GM12878 (cell line): ENCODE measurements at regions not wholly inside any gene's neighbourhood (a gene's known extent, or its start where the extent isn't known, plus 50 kb on each side); places are given as distances from the start of the nearest gene placed in this dataset.

Source experiments
- ATAC-seq: fragments of 200-7000 bp; cut with Tn5 transposase; 3 replicates; pipeline ENCODE4 v1.9.1; 2020; ENCODE audit warnings: mild to moderate bottlenecking, moderate library complexity
- BruUV-seq: library from RNA; stranded (reverse); fragments of 400-500 nt; replicated peaks from 2 replicates; lab custom pipeline; 2021; lab: Mats Ljungman, UMichigan
- CTCF ChIA-PET: fragments of 300-600 bp; sonication (Branson Sonifier 250); formaldehyde crosslinking; extraction: SDS; loops from one replicate; lab custom pipeline; 2021; ENCODE audit warnings: inconsistent platforms; lab: Yijun Ruan, JAX
- POLR2A ChIA-PET: fragments of 350-600 bp; formaldehyde crosslinking; extraction: SDS; loops from one replicate; lab custom pipeline; 2021; ENCODE audit warnings: inconsistent platforms; lab: Charles Lee
- RAD21 ChIA-PET: fragments of 300-600 bp; sonication (Branson Sonifier 250); formaldehyde crosslinking; loops from one replicate; lab custom pipeline; 2023; ENCODE audit warnings: antibody characterized with exemption; ENCODE audit not compliant: unreplicated experiment; lab: Charles Lee
- SMC1A ChIA-PET: fragments of 300-600 bp; sonication (Branson Sonifier 250); formaldehyde crosslinking; loops from one replicate; lab custom pipeline; 2023; ENCODE audit not compliant: unreplicated experiment, uncharacterized antibody; lab: Charles Lee
- DNase-seq: peaks from one replicate; pipeline ENCODE4 v3.0.0-alpha.2; 2011; ENCODE audit warnings: low read depth, low spot score
- FAIRE-seq: peaks from 3 replicates; lab custom pipeline; 2011; peaks lifted over from hg19 to GRCh38; lab: Jason Lieb, UNC
- H2AFZ ChIP-seq: 2 replicates; pipeline ENCODE4 v1.6.0; 2011; ENCODE audit warnings: low read depth, low read length, control low read depth; ENCODE audit not compliant: control insufficient read depth
- H3K27ac ChIP-seq: 2 replicates; pipeline ENCODE4 v1.5.1; 2011; ENCODE audit warnings: control low read depth; ENCODE audit not compliant: control insufficient read depth, insufficient read depth
- H3K27me3 ChIP-seq, 2 experiments: replicated peaks in 1 of 2; 2 replicates each; pipeline versions ENCODE4 v1.6.0 to v1.6.1; 2011; ENCODE audit warnings: low read length in 1 of 2; ENCODE audit not compliant: control insufficient read depth in 2 of 2, insufficient read depth in 2 of 2
- H3K36me3 ChIP-seq, 2 experiments: 2 replicates each; pipeline ENCODE4 v1.5.1; 2011; ENCODE audit warnings: low read length in 1 of 2; ENCODE audit not compliant: control insufficient read depth in 2 of 2, insufficient read depth in 2 of 2
- H3K4me1 ChIP-seq: 2 replicates; pipeline ENCODE4 v1.6.1; 2011; ENCODE audit warnings: mild to moderate bottlenecking, low read length, moderate library complexity, mixed read lengths; ENCODE audit not compliant: control insufficient read depth, insufficient read depth
- H3K4me2 ChIP-seq: 2 replicates; pipeline ENCODE4 v1.6.0; 2011; ENCODE audit warnings: control low read depth; ENCODE audit not compliant: control insufficient read depth, insufficient read depth
- H3K4me3 ChIP-seq: fragments of 200-600 bp; sonication (generic); 2 replicates; pipeline ENCODE4 v1.5.1; 2016
- H3K79me2 ChIP-seq: 2 replicates; pipeline ENCODE4 v1.6.0; 2011; ENCODE audit warnings: low read length; ENCODE audit not compliant: control insufficient read depth, insufficient read depth
- H3K9ac ChIP-seq: 2 replicates; pipeline ENCODE4 v1.8.0; 2011; ENCODE audit warnings: low read length, control low read depth, mixed read lengths; ENCODE audit not compliant: control insufficient read depth, insufficient read depth
- H3K9me3 ChIP-seq: replicated peaks from 3 replicates; pipeline ENCODE4 v1.5.1; 2011; ENCODE audit warnings: mild to moderate bottlenecking, low read length; ENCODE audit not compliant: control insufficient read depth, insufficient read depth
- H4K20me1 ChIP-seq: 2 replicates; pipeline ENCODE4 v1.6.0; 2011; ENCODE audit not compliant: control insufficient read depth, insufficient read depth
- E2F8 ChIP-seq: fragments of 450-650 bp; IDR thresholded peaks from 2 replicates; pipeline ENCODE4 v1.6.1; 2018; ENCODE audit warnings: mild to moderate bottlenecking, low read depth, moderate library complexity; ENCODE audit not compliant: partially characterized antibody
- EGR1 ChIP-seq, 2 experiments: IDR thresholded peaks; 1 replicate in 1 of 2; 2 replicates in 1 of 2; pipeline ENCODE4 v1.6.1; 2011 to 2012; ENCODE audit warnings: low read depth in 2 of 2, low read length in 2 of 2, borderline replicate concordance in 1 of 2, mild to moderate bottlenecking in 1 of 2, moderate library complexity in 1 of 2
- ETV6 ChIP-seq, 2 experiments: fragments of 450-650 bp in 1 of 2; IDR thresholded peaks in 1 of 2; conservative IDR thresholded peaks in 1 of 2; 2 replicates each; pipeline ENCODE4 v1.6.1; 2014; ENCODE audit warnings: antibody characterized with exemption in 1 of 2, borderline replicate concordance in 1 of 2, low read depth in 1 of 2, mild to moderate bottlenecking in 1 of 2, moderate library complexity in 1 of 2
- LARP7 ChIP-seq: fragments of 450-650 bp; IDR thresholded peaks from 2 replicates; pipeline ENCODE4 v1.6.1; 2017; ENCODE audit warnings: mild to moderate bottlenecking
- MTA2 ChIP-seq: fragments of 450-650 bp; IDR thresholded peaks from 2 replicates; pipeline ENCODE4 v1.6.1; 2016; ENCODE audit warnings: low read depth, mild to moderate bottlenecking, moderate library complexity
- POLR2AphosphoS5 ChIP-seq: IDR thresholded peaks from 2 replicates; pipeline ENCODE4 v1.6.1; 2011; ENCODE audit warnings: mild to moderate bottlenecking, low read length, inconsistent platforms
- RAD21 ChIP-seq: IDR thresholded peaks from 2 replicates; pipeline ENCODE4 v1.6.1; 2011; ENCODE audit warnings: mild to moderate bottlenecking, low read depth, low read length, moderate library complexity; ENCODE audit not compliant: insufficient read depth
- RFX5 ChIP-seq: IDR thresholded peaks from 2 replicates; pipeline ENCODE4 v1.6.1; 2011; ENCODE audit warnings: low read depth, low read length, improper control_type of control experiment
- SPI1 ChIP-seq: IDR thresholded peaks from 2 replicates; pipeline ENCODE4 v1.6.1; 2011; ENCODE audit warnings: low read depth, mild to moderate bottlenecking, low read length, moderate library complexity, borderline replicate concordance; ENCODE audit not compliant: insufficient read depth
- TCF12 ChIP-seq: IDR thresholded peaks from 2 replicates; pipeline ENCODE4 v1.6.1; 2011; ENCODE audit warnings: low read depth, mild to moderate bottlenecking, low read length
- TCF3 ChIP-seq: IDR thresholded peaks from 2 replicates; pipeline ENCODE4 v1.6.1; 2012; ENCODE audit warnings: low read depth, mild to moderate bottlenecking, low read length, borderline replicate concordance; ENCODE audit not compliant: insufficient read depth
- ZNF24 ChIP-seq: fragments of 450-650 bp; IDR thresholded peaks from 2 replicates; pipeline ENCODE4 v1.6.1; 2017; ENCODE audit warnings: antibody characterized with exemption, mild to moderate bottlenecking
- WGBS: methylation state at CpG from one replicate; pipeline ENCODE4 v1.1.6; 2016; ENCODE audit warnings: low lambda C conversion rate; ENCODE audit not compliant: insufficient replicate concordance, insufficient coverage; ENCODE audit errors: missing lambda C conversion rate; 5-methylcytosine and 5-hydroxymethylcytosine counted together
- in situ Hi-C: fragments of 300-500 bp; cut with MboI; formaldehyde crosslinking; loops from 9 replicates; pipeline ENCODE4 v1.14.3; 2018; ENCODE audit warnings: mixed read lengths
- intact Hi-C: fragments of 100-400 bp; cut with micrococcal nuclease; formaldehyde crosslinking; loops from one replicate; pipeline ENCODE4 v1.14.2; 2022; ENCODE audit not compliant: unreplicated experiment
- TF ChIP-seq, protein P1 (sequence below): fragments of 450-650 bp; IDR thresholded peaks from 2 replicates; pipeline ENCODE4 v1.6.1; 2017; ENCODE audit warnings: mild to moderate bottlenecking, low read depth, inconsistent platforms; ENCODE audit not compliant: poor library complexity, severe bottlenecking

DNA sequence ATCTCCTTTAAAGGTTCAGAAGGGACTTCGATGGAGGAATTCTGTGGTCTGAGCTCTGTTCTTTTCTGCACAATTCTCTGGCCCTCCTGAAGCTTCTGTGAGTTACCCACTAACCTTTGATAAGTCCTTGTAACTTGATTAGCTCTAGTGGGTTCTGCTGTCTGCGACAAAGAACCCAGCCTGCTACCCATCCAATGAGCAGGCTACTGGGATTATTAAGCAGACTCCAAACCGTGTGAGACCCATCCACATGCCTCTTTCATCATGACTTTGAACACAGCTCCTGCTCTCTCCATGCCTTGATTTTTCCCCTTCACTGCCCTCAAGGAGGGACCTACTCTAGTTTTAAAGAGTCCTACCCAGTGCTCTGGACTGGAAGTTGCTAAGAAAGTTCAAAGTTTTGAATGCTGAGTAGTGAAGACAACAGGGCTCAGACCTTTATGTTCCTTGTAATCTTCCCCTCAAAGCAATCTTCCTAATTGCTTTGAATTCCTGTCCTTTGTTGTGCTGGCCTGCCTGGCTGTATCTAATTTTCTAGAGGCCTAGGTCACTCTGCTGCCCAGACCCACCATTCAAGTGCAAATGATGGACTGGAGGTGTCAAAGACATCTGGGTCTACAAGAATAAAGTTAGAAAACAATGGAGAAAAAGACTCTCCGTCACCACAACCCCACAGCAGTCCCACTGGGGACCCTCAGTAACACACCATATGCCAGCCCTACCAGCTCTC lies 146.9 kb downstream of the RHOU start:
- ChIA-PET SMC1A (no interaction called here), POLR2A (no interaction called here), RAD21 (no interaction called here), CTCF (interaction anchor here (0.6 to 0.7 kb wide), 2 partner anchors 8 to 127 kb away, joined by 3 read pairs; no protein-coding TSS in a partner anchor)
- intact Hi-C loops (no loop called here), in situ Hi-C loops (no loop called here)
- BruUV-seq: no TSS peak
- Histone ChIP-seq H3K9me3 (no peaks in the 10 kb centered on the region; the same call in 2 of the 3 replicates), H3K36me3 (no peaks in the 10 kb centered on the region), H3K27ac (no peak overlapping the region), H3K9ac (no peak overlapping the region), H3K4me2 (no peak overlapping the region), H3K4me3 (no peak overlapping the region), H2AFZ (no peak overlapping the region), H3K27me3 (no peaks in the 10 kb centered on the region), H4K20me1 (no peaks in the 10 kb centered on the region), H3K4me1 (no peaks in the 10 kb centered on the region), H3K79me2 (no peaks in the 10 kb centered on the region)
- DNase-seq (no peak), ATAC-seq (no peak), FAIRE-seq (no peak)
- 0% methylated on average over 4 of the region's 4 CpGs for WGBS
- no peak for TF ChIP-seq EGR1 (IDR thresholded peaks at IDR 0.05; ENCODE audit: borderline replicate concordance in 1 of 2, low read depth in 2 of 2, low read length in 2 of 2)
- no peak for TF ChIP-seq RAD21
- no peak for TF ChIP-seq MTA2
- TF ChIP-seq ZNF24: no peak
- no peak for TF ChIP-seq POLR2AphosphoS5
- TF ChIP-seq LARP7: no peak
- TF ChIP-seq, protein P1, sequence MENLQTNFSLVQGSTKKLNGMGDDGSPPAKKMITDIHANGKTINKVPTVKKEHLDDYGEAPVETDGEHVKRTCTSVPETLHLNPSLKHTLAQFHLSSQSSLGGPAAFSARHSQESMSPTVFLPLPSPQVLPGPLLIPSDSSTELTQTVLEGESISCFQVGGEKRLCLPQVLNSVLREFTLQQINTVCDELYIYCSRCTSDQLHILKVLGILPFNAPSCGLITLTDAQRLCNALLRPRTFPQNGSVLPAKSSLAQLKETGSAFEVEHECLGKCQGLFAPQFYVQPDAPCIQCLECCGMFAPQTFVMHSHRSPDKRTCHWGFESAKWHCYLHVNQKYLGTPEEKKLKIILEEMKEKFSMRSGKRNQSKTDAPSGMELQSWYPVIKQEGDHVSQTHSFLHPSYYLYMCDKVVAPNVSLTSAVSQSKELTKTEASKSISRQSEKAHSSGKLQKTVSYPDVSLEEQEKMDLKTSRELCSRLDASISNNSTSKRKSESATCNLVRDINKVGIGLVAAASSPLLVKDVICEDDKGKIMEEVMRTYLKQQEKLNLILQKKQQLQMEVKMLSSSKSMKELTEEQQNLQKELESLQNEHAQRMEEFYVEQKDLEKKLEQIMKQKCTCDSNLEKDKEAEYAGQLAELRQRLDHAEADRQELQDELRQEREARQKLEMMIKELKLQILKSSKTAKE: no peak
- TF ChIP-seq ETV6 (conservative IDR thresholded peaks at IDR 0.05 in 1 of 2, IDR thresholded peaks at IDR 0.05 in 1 of 2; ENCODE audit: borderline replicate concordance in 1 of 2, low read depth in 1 of 2): no peak
- TF ChIP-seq SPI1: no peak
- no peak for TF ChIP-seq TCF3
- no peak for TF ChIP-seq TCF12
- TF ChIP-seq RFX5: no peak
- TF ChIP-seq E2F8: no peak
